WI38 (cell line): ENCODE measurements at regions not wholly inside any gene's neighbourhood (a gene's known extent, or its start where the extent isn't known, plus 50 kb on each side); places are given as distances from the start of the nearest gene placed in this dataset.
"Not testable (repeated sequence)": the region's sequence is repeated elsewhere in the genome, so short reads cannot be mapped to it uniquely, and the experiment has no call there.

ENCODE experiments used
- H3K4me3 ChIP-seq: 2 replicates; pipeline ENCODE4 v1.5.1; 2011; ENCODE audit warnings: low read depth, mild to moderate bottlenecking, control low read depth, low read length
- TF ChIP-seq, protein P1 (sequence below): IDR thresholded peaks from 2 replicates; pipeline ENCODE4 v1.5.1; 2012; ENCODE audit warnings: low read depth, mild to moderate bottlenecking, control low read depth, low read length

DNA sequence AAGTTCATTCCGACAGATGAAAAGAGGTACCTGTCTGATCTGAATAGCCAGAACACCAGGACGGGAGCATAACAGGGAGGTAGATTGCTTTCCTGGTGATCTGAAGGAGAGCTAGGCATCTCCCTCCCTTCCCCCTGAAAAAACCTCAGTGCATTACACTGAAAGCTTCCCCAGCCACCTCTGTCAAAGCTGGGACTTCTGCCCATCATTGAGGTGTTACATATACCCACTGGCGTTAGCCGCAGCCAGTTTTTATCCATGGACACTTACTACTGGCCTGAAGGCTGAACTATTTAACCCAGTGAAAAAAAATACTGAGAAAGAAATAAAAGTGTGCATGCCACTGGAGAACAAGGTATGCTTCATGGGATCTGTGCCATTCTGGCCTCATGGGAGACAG lies 568.3 kb upstream of the ADAMTS5 start:
- no peak overlapping the region for H3K4me3 ChIP-seq
- TF ChIP-seq, protein P1, sequence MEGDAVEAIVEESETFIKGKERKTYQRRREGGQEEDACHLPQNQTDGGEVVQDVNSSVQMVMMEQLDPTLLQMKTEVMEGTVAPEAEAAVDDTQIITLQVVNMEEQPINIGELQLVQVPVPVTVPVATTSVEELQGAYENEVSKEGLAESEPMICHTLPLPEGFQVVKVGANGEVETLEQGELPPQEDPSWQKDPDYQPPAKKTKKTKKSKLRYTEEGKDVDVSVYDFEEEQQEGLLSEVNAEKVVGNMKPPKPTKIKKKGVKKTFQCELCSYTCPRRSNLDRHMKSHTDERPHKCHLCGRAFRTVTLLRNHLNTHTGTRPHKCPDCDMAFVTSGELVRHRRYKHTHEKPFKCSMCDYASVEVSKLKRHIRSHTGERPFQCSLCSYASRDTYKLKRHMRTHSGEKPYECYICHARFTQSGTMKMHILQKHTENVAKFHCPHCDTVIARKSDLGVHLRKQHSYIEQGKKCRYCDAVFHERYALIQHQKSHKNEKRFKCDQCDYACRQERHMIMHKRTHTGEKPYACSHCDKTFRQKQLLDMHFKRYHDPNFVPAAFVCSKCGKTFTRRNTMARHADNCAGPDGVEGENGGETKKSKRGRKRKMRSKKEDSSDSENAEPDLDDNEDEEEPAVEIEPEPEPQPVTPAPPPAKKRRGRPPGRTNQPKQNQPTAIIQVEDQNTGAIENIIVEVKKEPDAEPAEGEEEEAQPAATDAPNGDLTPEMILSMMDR, result no peak

DNA sequence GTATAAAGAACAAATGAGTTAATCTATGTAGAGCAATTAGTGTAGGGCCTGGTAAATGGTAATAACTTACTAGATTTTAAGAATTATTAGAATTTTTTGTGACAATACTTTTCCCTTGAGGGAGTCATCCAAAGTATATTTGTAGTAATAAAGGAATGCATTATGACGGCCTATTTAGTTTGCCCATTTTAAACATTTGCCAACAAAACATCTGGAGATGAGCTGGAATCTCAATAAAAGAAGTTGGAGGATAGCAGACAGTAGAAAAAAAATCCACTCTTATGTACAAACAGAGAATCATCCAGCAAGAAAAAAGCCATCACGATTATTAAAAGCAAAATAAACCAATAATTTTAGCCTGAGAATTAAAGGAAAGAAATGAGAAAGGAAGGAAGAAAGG lies 567.3 kb upstream of the ADAMTS5 start:
- TF ChIP-seq, protein P1, result no peak
- H3K4me3 ChIP-seq, result no peak overlapping the region

- no peak overlapping the region for H3K4me3 ChIP-seq
- TF ChIP-seq, protein P1, result no peak
Observed at GRCh38 chr21:27532076-27532475, 565.2 kb upstream of the ADAMTS5 start.

- TF ChIP-seq, protein P1, result no peak
- H3K4me3 ChIP-seq, result no peak overlapping the region
Observed at GRCh38 chr21:27528697-27529096, 561.8 kb upstream of the ADAMTS5 start.

GRCh38 chr21:27526451-27526850 lies 559.6 kb upstream of the ADAMTS5 start:
- no peak overlapping the region for H3K4me3 ChIP-seq
- TF ChIP-seq, protein P1, result no peak

GRCh38 chr21:27525780-27526179 lies 558.9 kb upstream of the ADAMTS5 start:
- TF ChIP-seq, protein P1, result no peak

DNA sequence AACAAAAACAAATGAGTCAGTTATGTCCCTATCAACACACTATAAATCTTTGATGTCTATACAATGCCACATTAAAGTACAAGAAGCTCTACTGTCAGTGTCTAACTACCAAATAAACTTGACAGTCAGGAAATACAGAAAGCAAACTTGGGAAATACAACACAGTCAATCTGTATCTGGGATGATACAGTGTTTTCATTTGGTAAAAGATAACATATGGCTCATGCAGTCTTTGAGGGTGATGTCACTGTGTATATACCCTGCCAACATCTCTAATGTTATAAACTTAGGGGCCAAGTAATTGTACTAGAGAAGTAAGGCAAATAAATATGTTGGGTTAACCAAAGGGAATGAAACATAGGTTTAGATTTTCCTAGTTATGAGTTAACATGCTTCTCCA lies 552.5 kb upstream of the ADAMTS5 start:
- no peak overlapping the region for H3K4me3 ChIP-seq
- TF ChIP-seq, protein P1, result no peak

More at GRCh38 chr21:27525780-27526179, 558.9 kb upstream of the ADAMTS5 start:
- H3K4me3 ChIP-seq, result no peak overlapping the region

- not testable (repeated sequence) for H3K4me3 ChIP-seq
Observed at GRCh38 chr21:27517177-27517576, 550.3 kb upstream of the ADAMTS5 start.
